ENCODE measurements at regions not wholly inside any gene's neighbourhood (a gene's known extent, or its start where the extent isn't known, plus 50 kb on each side); places are given as distances from the start of the nearest gene placed in this dataset.

DNA sequence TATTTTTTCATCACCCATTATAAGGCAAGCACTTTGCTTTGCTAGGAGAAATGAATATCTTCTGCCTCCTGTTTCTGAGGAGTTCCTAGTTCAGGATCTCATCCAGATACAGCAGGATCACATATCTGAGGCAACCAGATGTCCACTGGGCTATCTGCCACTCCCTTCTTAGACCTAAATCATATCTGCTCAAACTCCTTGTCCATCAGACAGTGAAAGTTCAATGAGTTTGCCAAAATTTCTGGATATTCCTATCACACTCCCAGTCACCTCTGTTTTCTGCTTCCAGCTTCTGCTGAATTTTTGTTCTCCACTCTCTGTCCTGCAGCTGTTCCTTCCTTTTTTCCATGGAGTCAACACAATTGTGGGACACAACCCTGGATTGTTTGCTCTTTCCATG, 54.2 kb upstream of the BASP1 start:
- TF ChIP-seq, protein P1, sequence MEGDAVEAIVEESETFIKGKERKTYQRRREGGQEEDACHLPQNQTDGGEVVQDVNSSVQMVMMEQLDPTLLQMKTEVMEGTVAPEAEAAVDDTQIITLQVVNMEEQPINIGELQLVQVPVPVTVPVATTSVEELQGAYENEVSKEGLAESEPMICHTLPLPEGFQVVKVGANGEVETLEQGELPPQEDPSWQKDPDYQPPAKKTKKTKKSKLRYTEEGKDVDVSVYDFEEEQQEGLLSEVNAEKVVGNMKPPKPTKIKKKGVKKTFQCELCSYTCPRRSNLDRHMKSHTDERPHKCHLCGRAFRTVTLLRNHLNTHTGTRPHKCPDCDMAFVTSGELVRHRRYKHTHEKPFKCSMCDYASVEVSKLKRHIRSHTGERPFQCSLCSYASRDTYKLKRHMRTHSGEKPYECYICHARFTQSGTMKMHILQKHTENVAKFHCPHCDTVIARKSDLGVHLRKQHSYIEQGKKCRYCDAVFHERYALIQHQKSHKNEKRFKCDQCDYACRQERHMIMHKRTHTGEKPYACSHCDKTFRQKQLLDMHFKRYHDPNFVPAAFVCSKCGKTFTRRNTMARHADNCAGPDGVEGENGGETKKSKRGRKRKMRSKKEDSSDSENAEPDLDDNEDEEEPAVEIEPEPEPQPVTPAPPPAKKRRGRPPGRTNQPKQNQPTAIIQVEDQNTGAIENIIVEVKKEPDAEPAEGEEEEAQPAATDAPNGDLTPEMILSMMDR (IDR thresholded peaks at IDR 0.05) = no peak
- TF ChIP-seq EP300 (IDR thresholded peaks at IDR 0.05) (no peak), POLR2A (IDR thresholded peaks at IDR 0.05) (no peak)

Data from gastroesophageal sphincter (tissue), 3 donors.